OCI-LY3 (cell line): ENCODE measurements at regions not wholly inside any gene's neighbourhood (a gene's known extent, or its start where the extent isn't known, plus 50 kb on each side); places are given as distances from the start of the nearest gene placed in this dataset.

ENCODE experiments used
- H2AFZ ChIP-seq: fragments of 200-600, 300-600 bp; shearing (Covaris generic); 2 replicates; pipeline ENCODE4 v1.6.0; 2014; ENCODE audit warnings: antibody characterized with exemption, low read depth, low read length
- H3K27ac ChIP-seq: fragments of 200-600, 300-600 bp; sonication (generic); 2 replicates; pipeline ENCODE4 v1.5.1; 2014; ENCODE audit warnings: mild to moderate bottlenecking, low read length, moderate library complexity, mixed read lengths
- H3K27me3 ChIP-seq: fragments of 200-600, 300-600 bp; sonication (generic); 2 replicates; pipeline ENCODE4 v1.6.1; 2014; ENCODE audit warnings: low read depth, low read length, mixed read lengths
- H3K36me3 ChIP-seq: fragments of 200-600, 300-600 bp; sonication (generic); replicated peaks from 2 replicates; pipeline ENCODE3; 2014; ENCODE audit warnings: low read depth, low read length, mixed read lengths
- H3K4me1 ChIP-seq: fragments of 300-600, 200-600 bp; sonication (generic); 2 replicates; pipeline ENCODE4 v1.6.1; 2014; ENCODE audit warnings: low read length, mixed read lengths
- H3K4me2 ChIP-seq: fragments of 200-600, 300-600 bp; sonication (generic); 2 replicates; pipeline ENCODE4 v1.6.1; 2014; ENCODE audit warnings: low read length, mixed read lengths
- H3K4me3 ChIP-seq: fragments of 300-600, 200-600 bp; sonication (generic); 2 replicates; pipeline ENCODE4 v1.5.1; 2014; ENCODE audit warnings: antibody characterized with exemption, mild to moderate bottlenecking, low read length, moderate library complexity
- H3K79me2 ChIP-seq: fragments of 300-600, 200-600 bp; shearing (Covaris generic); 2 replicates; pipeline ENCODE4 v1.6.1; 2014; ENCODE audit warnings: mild to moderate bottlenecking, low read length, mixed read lengths
- H3K9ac ChIP-seq: fragments of 300-600, 200-600 bp; shearing (Covaris generic); 2 replicates; pipeline ENCODE4 v1.6.0; 2014; ENCODE audit warnings: mild to moderate bottlenecking, low read length, moderate library complexity
- H3K9me3 ChIP-seq: fragments of 200-600, 300-600 bp; shearing (Covaris generic); 2 replicates; pipeline ENCODE4 v1.6.1; 2014; ENCODE audit warnings: low read length, mixed read lengths; ENCODE audit not compliant: insufficient read depth
- H4K20me1 ChIP-seq: fragments of 200-600, 300-600 bp; sonication (generic); 2 replicates; pipeline ENCODE4 v1.6.1; 2016; ENCODE audit warnings: low read length, mixed read lengths; ENCODE audit not compliant: insufficient read depth
- CTCF ChIP-seq: fragments of 200-600, 300-600 bp; sonication (generic); IDR thresholded peaks from 2 replicates; pipeline ENCODE4 v1.5.1; 2014; ENCODE audit warnings: antibody characterized with exemption, low read length, low read depth
- EZH2phosphoT487 ChIP-seq: fragments of 200-600 bp; shearing (Covaris generic); IDR thresholded peaks from 2 replicates; pipeline ENCODE4 v1.6.1; 2018; ENCODE audit warnings: antibody characterized with exemption, mixed run types, low read depth

- Histone ChIP-seq H3K27me3 (no peaks in the 10 kb centered on the region), H4K20me1 (no peaks in the 10 kb centered on the region), H3K27ac (no peak overlapping the region), H3K4me3 (no peak overlapping the region), H2AFZ (no peak overlapping the region), H3K79me2 (no peaks in the 10 kb centered on the region), H3K9me3 (no peaks in the 10 kb centered on the region), H3K9ac (no peak overlapping the region), H3K36me3 (no peaks in the 10 kb centered on the region), H3K4me1 (no peaks in the 10 kb centered on the region), H3K4me2 (no peak overlapping the region)
- no peak for TF ChIP-seq CTCF
- TF ChIP-seq EZH2phosphoT487, result no peak
Measured at GRCh38 chr7:138378741-138379559, 81.1 kb upstream of the TRIM24 start.

GRCh38 chr7:138382862-138383565 is 77.0 kb upstream of the TRIM24 start:
- no peaks in the 10 kb centered on the region for H3K4me1 ChIP-seq
- no peak overlapping the region for H3K9ac ChIP-seq
- H2AFZ ChIP-seq, result no peak overlapping the region
- H3K79me2 ChIP-seq, result no peaks in the 10 kb centered on the region
- no peaks in the 10 kb centered on the region for H3K36me3 ChIP-seq
- no peaks in the 10 kb centered on the region for H3K9me3 ChIP-seq
- H3K4me2 ChIP-seq, result no peak overlapping the region
- no peak overlapping the region for H3K27ac ChIP-seq
- H3K27me3 ChIP-seq, result no peaks in the 10 kb centered on the region
- no peaks in the 10 kb centered on the region for H4K20me1 ChIP-seq
- TF ChIP-seq EZH2phosphoT487, result no peak
- no peak for TF ChIP-seq CTCF
- no peak overlapping the region for H3K4me3 ChIP-seq

- H3K79me2 ChIP-seq, result no peaks in the 10 kb centered on the region
Measured at GRCh38 chr7:138386821-138387220, 73.2 kb upstream of the TRIM24 start.

More at GRCh38 chr7:138386821-138387220, 73.2 kb upstream of the TRIM24 start:
- Histone ChIP-seq H3K27ac (no peak overlapping the region), H3K4me3 (no peak overlapping the region), H3K4me1 (no peaks in the 10 kb centered on the region), H3K9ac (no peak overlapping the region), H3K27me3 (no peaks in the 10 kb centered on the region), H2AFZ (no peak overlapping the region), H3K9me3 (no peaks in the 10 kb centered on the region), H3K36me3 (no peaks in the 10 kb centered on the region), H3K4me2 (no peak overlapping the region), H4K20me1 (no peaks in the 10 kb centered on the region)
- TF ChIP-seq CTCF (no peak), EZH2phosphoT487 (no peak)
